MCF 10A (cell line): ENCODE measurements at regions not wholly inside any gene's neighbourhood (a gene's known extent, or its start where the extent isn't known, plus 50 kb on each side); places are given as distances from the start of the nearest gene placed in this dataset.
"Not testable (repeated sequence)": the region's sequence is repeated elsewhere in the genome, so short reads cannot be mapped to it uniquely, and the experiment has no call there.

Experiments
- BruUV-seq: library from RNA; stranded (reverse); fragments of 400-500 nt; replicated peaks from 2 replicates; lab custom pipeline; 2021; lab: Mats Ljungman, UMichigan
- CTCF ChIA-PET: fragments of 300-600 bp; sonication (Branson Sonifier 250); formaldehyde crosslinking; extraction: SDS; loops from one replicate; lab custom pipeline; 2021; ENCODE audit warnings: antibody characterized with exemption, inconsistent platforms; lab: Yijun Ruan, JAX
- POLR2A ChIA-PET: fragments of 300-600, 350-650 bp; sonication (Branson Sonifier 250); formaldehyde crosslinking; extraction: SDS; loops from one replicate; lab custom pipeline; 2020; ENCODE audit warnings: antibody characterized with exemption, inconsistent platforms; lab: Yijun Ruan, JAX
- DNase-seq: peaks from one replicate; pipeline ENCODE4 v3.0.0-alpha.2; 2018; ENCODE audit not compliant: unreplicated experiment
- H3K27ac Mint-ChIP-seq: one replicate; pipeline ENCODE4 v1.8.0; 2022; ENCODE audit warnings: mild to moderate bottlenecking, low read depth, mixed read lengths; ENCODE audit not compliant: unreplicated experiment
- H3K27me3 Mint-ChIP-seq: one replicate; pipeline ENCODE4 v1.8.0; 2022; ENCODE audit warnings: mixed read lengths; ENCODE audit not compliant: insufficient read depth, unreplicated experiment
- H3K36me3 Mint-ChIP-seq: one replicate; pipeline ENCODE4 v1.8.0; 2022; ENCODE audit warnings: mild to moderate bottlenecking, moderate library complexity, mixed read lengths; ENCODE audit not compliant: insufficient read depth, unreplicated experiment
- H3K4me1 Mint-ChIP-seq: one replicate; pipeline ENCODE4 v1.8.0; 2022; ENCODE audit warnings: mixed read lengths; ENCODE audit not compliant: insufficient read depth, unreplicated experiment
- H3K4me3 Mint-ChIP-seq: one replicate; pipeline ENCODE4 v1.8.0; 2022; ENCODE audit warnings: mild to moderate bottlenecking, moderate library complexity, mixed read lengths; ENCODE audit not compliant: unreplicated experiment
- H3K9me3 Mint-ChIP-seq: one replicate; pipeline ENCODE4 v1.8.0; 2022; ENCODE audit warnings: mixed read lengths; ENCODE audit not compliant: unreplicated experiment
- CTCF ChIP-seq: fragments of 200-600 bp; IDR thresholded peaks from one replicate; pipeline ENCODE4 v1.8.0; 2022; ENCODE audit warnings: antibody characterized with exemption, mild to moderate bottlenecking; ENCODE audit not compliant: unreplicated experiment
- intact Hi-C: fragments of 100-400 bp; cut with micrococcal nuclease; formaldehyde crosslinking; loops from 2 replicates; pipeline ENCODE4 v1.14.1; 2022

- Mint-ChIP-seq H3K27ac (no peak overlapping the region), H3K36me3 (no peaks in the 10 kb centered on the region), H3K4me3 (no peak overlapping the region), H3K27me3 (no peaks in the 10 kb centered on the region), H3K9me3 (no peaks in the 10 kb centered on the region), H3K4me1 (peaks cover 19% of the 10 kb centered on the region)
- POLR2A ChIA-PET: interaction anchor here (0.9 to 5.3 kb wide), 11 partner anchors 12 to 432 kb away, joined by 3 to 61 read pairs (median 5); partner anchors contain the start of gene ARL4A
- intact Hi-C loops: loop anchor here (1.0 to 10.0 kb wide), 4 partner anchors 146 to 589 kb away; no protein-coding TSS in a partner anchor
- no TSS peak for BruUV-seq
- no peak for TF ChIP-seq CTCF
- CTCF ChIA-PET: interaction anchor here (0.6 to 11.1 kb wide), 17 partner anchors 10 to 1180 kb away, joined by 3 to 155 read pairs (median 4); partner anchors contain the start of gene ARL4A
- DNase-seq: no peak
Observed at GRCh38 chr7:13115855-13116254, 428.4 kb downstream of the ARL4A start.

DNA sequence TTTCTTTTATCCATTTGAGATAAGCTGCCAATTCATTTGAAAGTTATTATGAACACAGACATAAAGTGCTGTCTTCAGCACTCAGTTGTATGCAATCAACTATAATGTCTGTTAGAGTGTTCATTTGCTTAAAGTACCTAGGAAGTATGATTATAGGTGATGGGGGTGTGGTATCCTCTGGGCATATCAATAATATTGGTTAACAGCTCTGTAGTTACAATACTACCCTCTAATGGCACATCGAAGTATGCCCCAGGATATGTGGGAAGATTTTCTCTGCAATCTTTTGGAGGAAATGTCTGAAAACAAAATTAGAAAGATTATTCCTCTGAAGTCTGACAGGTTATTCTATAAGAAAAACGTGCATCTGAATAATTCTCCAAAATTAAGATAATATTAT lies 429.7 kb downstream of the ARL4A start:
- DNase-seq: peak; percentile 18
- POLR2A ChIA-PET: interaction anchor here (0.7 to 5.3 kb wide), 4 partner anchors 14 to 434 kb away, joined by 3 to 61 read pairs (median 4); partner anchors contain the start of gene ARL4A
- Mint-ChIP-seq H3K9me3 (peaks cover under 1% of the 10 kb centered on the region), H3K27me3 (no peaks in the 10 kb centered on the region), H3K4me3 (no peak overlapping the region), H3K4me1 (peaks cover 19% of the 10 kb centered on the region), H3K27ac (no peak overlapping the region), H3K36me3 (no peaks in the 10 kb centered on the region)
- peak; percentile 76 for TF ChIP-seq CTCF
- CTCF ChIA-PET: interaction anchor here (0.7 to 11.1 kb wide), 11 partner anchors 9 to 504 kb away, joined by 3 to 155 read pairs (median 5); partner anchors contain the start of gene ARL4A
- intact Hi-C loops: loop anchor here (1.0 to 10.0 kb wide), 5 partner anchors 145 to 590 kb away; partner anchors contain the start of gene ARL4A
- no TSS peak for BruUV-seq

DNA sequence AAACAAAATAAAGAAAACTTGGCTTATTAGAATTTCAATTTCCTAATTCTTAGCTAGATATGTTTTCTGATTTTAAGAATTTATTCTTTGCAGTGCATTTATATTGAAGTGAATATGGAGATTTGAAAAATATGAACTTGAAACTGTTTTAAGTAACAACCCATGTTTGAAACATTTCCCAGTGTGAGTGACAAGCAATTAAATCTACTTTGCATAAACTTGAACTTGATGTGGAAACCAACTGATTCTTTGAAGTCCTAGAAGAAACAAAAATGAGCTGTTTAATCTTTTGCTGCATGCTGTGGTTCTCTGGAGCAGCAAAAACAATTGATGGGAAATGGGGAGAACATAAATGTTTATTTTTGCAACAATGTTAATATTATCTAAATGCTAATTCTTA lies 430.2 kb downstream of the ARL4A start:
- intact Hi-C loops: loop anchor here (1.0 to 10.0 kb wide), 5 partner anchors 145 to 590 kb away; partner anchors contain the start of gene ARL4A
- Mint-ChIP-seq H3K27ac (no peak overlapping the region), H3K9me3 (peaks cover 5% of the 10 kb centered on the region), H3K36me3 (no peaks in the 10 kb centered on the region), H3K4me1 (peaks cover 19% of the 10 kb centered on the region), H3K27me3 (no peaks in the 10 kb centered on the region), H3K4me3 (no peak overlapping the region)
- DNase-seq: no peak
- no TSS peak for BruUV-seq
- CTCF ChIA-PET: interaction anchor here (0.6 to 11.1 kb wide), 13 partner anchors 9 to 505 kb away, joined by 3 to 155 read pairs (median 4); partner anchors contain the start of gene ARL4A
- POLR2A ChIA-PET: interaction anchor here (0.6 to 5.3 kb wide), 6 partner anchors 14 to 872 kb away, joined by 3 to 61 read pairs (median 4); partner anchors contain the start of genes ARL4A and ETV1
- no peak for TF ChIP-seq CTCF

DNA sequence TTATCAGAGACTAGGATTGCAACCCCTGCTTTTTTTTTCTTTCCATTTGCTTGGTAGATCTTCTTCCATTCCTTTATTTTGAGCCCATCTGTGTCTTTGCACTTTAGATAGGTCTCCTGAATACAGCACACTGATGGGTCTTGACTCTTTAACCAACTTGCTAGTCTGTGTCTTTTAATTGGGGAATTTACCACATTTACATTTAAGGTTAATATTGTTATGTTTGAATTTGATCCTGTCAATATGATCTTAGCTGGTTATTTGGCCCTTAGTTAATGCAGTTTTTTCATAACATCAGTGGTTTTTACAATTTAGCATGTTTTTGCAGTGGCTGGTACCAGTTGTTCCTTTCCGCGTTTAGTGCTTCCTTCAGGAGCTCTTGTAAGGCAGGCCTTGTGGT lies 437.2 kb downstream of the ARL4A start:
- DNase-seq, H3K36me3 Mint-ChIP-seq, BruUV-seq, H3K27ac Mint-ChIP-seq, H3K27me3 Mint-ChIP-seq, intact Hi-C loops, H3K4me3 Mint-ChIP-seq, H3K4me1 Mint-ChIP-seq, POLR2A ChIA-PET: not testable (repeated sequence)
- H3K9me3 Mint-ChIP-seq: peaks cover 30% of the 10 kb centered on the region
- CTCF ChIA-PET: interaction anchor here (0.6 kb wide), 1 partner anchor 237 kb away, joined by 3 read pairs; no protein-coding TSS in a partner anchor
